ENCODE measurements at regions not wholly inside any gene's neighbourhood (a gene's known extent, or its start where the extent isn't known, plus 50 kb on each side); places are given as distances from the start of the nearest gene placed in this dataset.

DNA sequence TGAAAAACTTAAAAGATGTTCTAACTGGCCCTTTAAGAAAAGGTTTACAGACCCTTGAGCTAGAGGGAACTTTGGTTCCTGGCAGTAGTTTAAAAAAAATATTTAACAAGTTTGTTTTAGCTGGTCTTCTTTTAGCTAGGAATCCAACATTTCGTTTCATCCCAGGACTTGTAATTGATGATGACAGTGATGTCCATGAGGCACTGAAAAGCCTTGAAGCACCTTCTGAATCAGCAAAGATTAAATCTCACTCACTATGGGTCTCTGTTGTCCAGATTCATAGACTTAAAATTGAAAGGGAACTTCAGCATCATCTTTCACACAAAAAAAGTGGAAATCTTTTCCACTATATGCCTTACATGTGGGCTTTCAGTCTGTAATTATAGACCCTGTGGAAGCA lies 102.9 kb upstream of the ETAA1 start:
- Histone ChIP-seq H3K27me3 (replicated peaks; ENCODE audit: insufficient read depth, low read length) (no peaks in the 10 kb centered on the region), H3K79me2 (ENCODE audit: low read length) (no peaks in the 10 kb centered on the region), H3K9ac (ENCODE audit: low read length) (no peak overlapping the region), H2AFZ (ENCODE audit: low read length) (no peak overlapping the region), H3F3A (ENCODE audit: insufficient read depth, low read length) (no peaks in the 10 kb centered on the region), H3K4me1 (ENCODE audit: low read length) (no peaks in the 10 kb centered on the region), H4K20me1 (ENCODE audit: insufficient read depth, low read length) (no peaks in the 10 kb centered on the region), H3K4me2 (ENCODE audit: low read depth, low read length) (no peak overlapping the region), H3K9me2 (replicated peaks; ENCODE audit: insufficient read depth, low read length) (no peaks in the 10 kb centered on the region), H3K4me3 (ENCODE audit: low read length) (no peak overlapping the region), H3K9me3 (replicated peaks; ENCODE audit: insufficient read depth, low read length) (no peaks in the 10 kb centered on the region), H3K27ac (ENCODE audit: low read length) (no peak overlapping the region), H3K36me3 (replicated peaks; ENCODE audit: insufficient read depth, low read length) (no peaks in the 10 kb centered on the region)
- no peak for DNase-seq
- no peak for TF ChIP-seq EZH2 (optimal IDR thresholded peaks at IDR 0.05; ENCODE audit: low read depth, low read length)
- TF ChIP-seq, protein P1, sequence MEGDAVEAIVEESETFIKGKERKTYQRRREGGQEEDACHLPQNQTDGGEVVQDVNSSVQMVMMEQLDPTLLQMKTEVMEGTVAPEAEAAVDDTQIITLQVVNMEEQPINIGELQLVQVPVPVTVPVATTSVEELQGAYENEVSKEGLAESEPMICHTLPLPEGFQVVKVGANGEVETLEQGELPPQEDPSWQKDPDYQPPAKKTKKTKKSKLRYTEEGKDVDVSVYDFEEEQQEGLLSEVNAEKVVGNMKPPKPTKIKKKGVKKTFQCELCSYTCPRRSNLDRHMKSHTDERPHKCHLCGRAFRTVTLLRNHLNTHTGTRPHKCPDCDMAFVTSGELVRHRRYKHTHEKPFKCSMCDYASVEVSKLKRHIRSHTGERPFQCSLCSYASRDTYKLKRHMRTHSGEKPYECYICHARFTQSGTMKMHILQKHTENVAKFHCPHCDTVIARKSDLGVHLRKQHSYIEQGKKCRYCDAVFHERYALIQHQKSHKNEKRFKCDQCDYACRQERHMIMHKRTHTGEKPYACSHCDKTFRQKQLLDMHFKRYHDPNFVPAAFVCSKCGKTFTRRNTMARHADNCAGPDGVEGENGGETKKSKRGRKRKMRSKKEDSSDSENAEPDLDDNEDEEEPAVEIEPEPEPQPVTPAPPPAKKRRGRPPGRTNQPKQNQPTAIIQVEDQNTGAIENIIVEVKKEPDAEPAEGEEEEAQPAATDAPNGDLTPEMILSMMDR (IDR thresholded peaks at IDR 0.05; ENCODE audit: low read length), result no peak
- no peak for TF ChIP-seq EZH2phosphoT487 (IDR thresholded peaks at IDR 0.05; ENCODE audit: low read length)

DNA sequence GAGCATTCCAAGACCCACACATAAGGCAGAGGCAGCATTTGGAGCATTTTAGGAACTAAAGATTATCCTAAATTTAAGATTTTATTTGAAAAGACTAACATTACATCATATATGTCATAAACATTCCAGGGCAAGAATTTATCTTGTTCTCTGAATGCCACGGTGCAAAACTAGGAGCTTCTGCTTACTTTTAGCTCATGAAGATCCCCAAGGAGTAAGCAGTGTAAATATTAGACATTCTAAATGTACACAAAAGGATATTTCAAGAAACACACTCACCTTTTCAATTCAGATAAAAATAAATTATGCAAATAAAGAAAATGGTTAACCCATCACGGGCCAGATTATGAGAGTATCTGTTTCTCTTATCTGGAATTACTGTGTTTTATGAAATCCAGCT lies 101.7 kb upstream of the ETAA1 start:
- TF ChIP-seq EZH2 (optimal IDR thresholded peaks at IDR 0.05; ENCODE audit: low read depth, low read length) (no peak), EZH2phosphoT487 (IDR thresholded peaks at IDR 0.05; ENCODE audit: low read length) (no peak)
- TF ChIP-seq, protein P1 (IDR thresholded peaks at IDR 0.05; ENCODE audit: low read length), result no peak
- Histone ChIP-seq H3K4me1 (ENCODE audit: low read length) (no peaks in the 10 kb centered on the region), H3K9me2 (replicated peaks; ENCODE audit: insufficient read depth, low read length) (no peaks in the 10 kb centered on the region), H3K4me3 (ENCODE audit: low read length) (no peak overlapping the region), H3K9me3 (replicated peaks; ENCODE audit: insufficient read depth, low read length) (no peaks in the 10 kb centered on the region), H3K27ac (ENCODE audit: low read length) (no peak overlapping the region), H3K9ac (ENCODE audit: low read length) (no peak overlapping the region), H3K4me2 (ENCODE audit: low read depth, low read length) (no peak overlapping the region), H3F3A (ENCODE audit: insufficient read depth, low read length) (no peaks in the 10 kb centered on the region), H3K36me3 (replicated peaks; ENCODE audit: insufficient read depth, low read length) (no peaks in the 10 kb centered on the region), H3K27me3 (replicated peaks; ENCODE audit: insufficient read depth, low read length) (no peaks in the 10 kb centered on the region), H2AFZ (ENCODE audit: low read length) (no peak overlapping the region), H3K79me2 (ENCODE audit: low read length) (no peaks in the 10 kb centered on the region), H4K20me1 (ENCODE audit: insufficient read depth, low read length) (no peaks in the 10 kb centered on the region)
- DNase-seq, result no peak

- no peaks in the 10 kb centered on the region for H3K79me2 ChIP-seq (ENCODE audit: low read length)
- H3K9me3 ChIP-seq (replicated peaks; ENCODE audit: insufficient read depth, low read length), result no peaks in the 10 kb centered on the region
- no peak overlapping the region for H3K9ac ChIP-seq (ENCODE audit: low read length)
- H3K27ac ChIP-seq (ENCODE audit: low read length), result no peak overlapping the region
- no peak for DNase-seq
- H3K36me3 ChIP-seq (replicated peaks; ENCODE audit: insufficient read depth, low read length), result no peaks in the 10 kb centered on the region
- H3F3A ChIP-seq (ENCODE audit: insufficient read depth, low read length), result no peaks in the 10 kb centered on the region
- H3K27me3 ChIP-seq (replicated peaks; ENCODE audit: insufficient read depth, low read length), result no peaks in the 10 kb centered on the region
- H3K4me1 ChIP-seq (ENCODE audit: low read length), result no peaks in the 10 kb centered on the region
- no peak overlapping the region for H3K4me3 ChIP-seq (ENCODE audit: low read length)
- no peak for TF ChIP-seq EZH2phosphoT487 (IDR thresholded peaks at IDR 0.05; ENCODE audit: low read length)
- TF ChIP-seq, protein P1 (IDR thresholded peaks at IDR 0.05; ENCODE audit: low read length), result no peak
- TF ChIP-seq EZH2 (optimal IDR thresholded peaks at IDR 0.05; ENCODE audit: low read depth, low read length), result no peak
- H3K9me2 ChIP-seq (replicated peaks; ENCODE audit: insufficient read depth, low read length), result no peaks in the 10 kb centered on the region
- H3K4me2 ChIP-seq (ENCODE audit: low read depth, low read length), result no peak overlapping the region
- no peak overlapping the region for H2AFZ ChIP-seq (ENCODE audit: low read length)
- no peaks in the 10 kb centered on the region for H4K20me1 ChIP-seq (ENCODE audit: insufficient read depth, low read length)
These were observed 101.3 kb upstream of the ETAA1 start for GRCh38 chr2:67295851-67296250.

Measured in MM.1S (cell line).